H9 (cell line): ENCODE measurements at regions not wholly inside any gene's neighbourhood (a gene's known extent, or its start where the extent isn't known, plus 50 kb on each side); places are given as distances from the start of the nearest gene placed in this dataset.

Experiments used
- DNase-seq: peaks from one replicate; pipeline ENCODE4 v3.0.0-alpha.2; 2017
- H2AFZ ChIP-seq: one replicate; pipeline ENCODE4 v1.6.1; 2013; ENCODE audit warnings: mild to moderate bottlenecking, low read length, control low read depth, moderate library complexity
- H2AK5ac ChIP-seq: 2 replicates; pipeline ENCODE4 v1.6.1; 2013; ENCODE audit warnings: low read length, control low read depth, mixed read lengths; ENCODE audit not compliant: insufficient read length
- H2BK120ac ChIP-seq: one replicate; pipeline ENCODE4 v1.6.1; 2013; ENCODE audit warnings: low read depth, mild to moderate bottlenecking, low read length, control low read depth, inconsistent platforms; ENCODE audit not compliant: poor library complexity, severe bottlenecking
- H2BK12ac ChIP-seq: 2 replicates; pipeline ENCODE4 v1.6.1; 2013; ENCODE audit warnings: low read length, control low read depth, mixed read lengths, low read depth; ENCODE audit not compliant: insufficient read length
- H2BK15ac ChIP-seq: 2 replicates; pipeline ENCODE4 v1.6.1; 2013; ENCODE audit warnings: low read depth, low read length, control low read depth
- H2BK20ac ChIP-seq: one replicate; pipeline ENCODE4 v1.6.1; 2013; ENCODE audit warnings: low read depth, mild to moderate bottlenecking, low read length, control low read depth, inconsistent platforms; ENCODE audit not compliant: poor library complexity, severe bottlenecking
- H2BK5ac ChIP-seq: 2 replicates; pipeline ENCODE4 v1.6.1; 2013; ENCODE audit warnings: low read length, control low read depth, mixed read lengths; ENCODE audit not compliant: insufficient read length
- H3K14ac ChIP-seq: 2 replicates; pipeline ENCODE4 v1.6.1; 2013; ENCODE audit warnings: low read length, control low read depth; ENCODE audit not compliant: insufficient read depth
- H3K18ac ChIP-seq: 2 replicates; pipeline ENCODE4 v1.6.1; 2013; ENCODE audit warnings: low read depth, mild to moderate bottlenecking, mixed read lengths, low read length, control low read depth; ENCODE audit not compliant: insufficient read length
- H3K23ac ChIP-seq: 2 replicates; pipeline ENCODE4 v1.6.1; 2013; ENCODE audit warnings: low read length, control low read depth, mixed read lengths, low read depth; ENCODE audit not compliant: insufficient read length
- H3K23me2 ChIP-seq: 2 replicates; pipeline ENCODE4 v1.6.1; 2013; ENCODE audit warnings: low read depth, mild to moderate bottlenecking, mixed read lengths, low read length, control low read depth; ENCODE audit not compliant: insufficient read length, poor library complexity, severe bottlenecking
- H3K27ac ChIP-seq: 2 replicates; pipeline ENCODE4 v1.5.1; 2013; ENCODE audit warnings: low read length, control low read depth, mixed read lengths, low read depth; ENCODE audit not compliant: insufficient read length
- H3K27me3 ChIP-seq: 2 replicates; pipeline ENCODE4 v1.6.1; 2013; ENCODE audit warnings: low read length, control low read depth, inconsistent platforms; ENCODE audit not compliant: insufficient read depth
- H3K4ac ChIP-seq: 2 replicates; pipeline ENCODE4 v1.6.1; 2013; ENCODE audit warnings: low read depth, mild to moderate bottlenecking, control low read depth, inconsistent platforms, low read length, moderate library complexity
- H3K4me1 ChIP-seq: 2 replicates; pipeline ENCODE4 v1.6.1; 2013; ENCODE audit warnings: low read length, control low read depth, inconsistent platforms; ENCODE audit not compliant: insufficient read depth
- H3K4me2 ChIP-seq: 2 replicates; pipeline ENCODE4 v1.6.1; 2013; ENCODE audit warnings: low read length, control low read depth, mixed read lengths; ENCODE audit not compliant: insufficient read length, insufficient read depth
- H3K56ac ChIP-seq: 2 replicates; pipeline ENCODE4 v1.6.1; 2013; ENCODE audit warnings: low read depth, mild to moderate bottlenecking, mixed read lengths, low read length, control low read depth; ENCODE audit not compliant: insufficient read length
- H3K79me1 ChIP-seq: 2 replicates; pipeline ENCODE4 v1.6.1; 2013; ENCODE audit warnings: low read depth, mild to moderate bottlenecking, moderate library complexity, low read length, control low read depth, inconsistent platforms; ENCODE audit not compliant: insufficient read depth, poor library complexity, severe bottlenecking
- H3K79me2 ChIP-seq: 2 replicates; pipeline ENCODE4 v1.6.1; 2013; ENCODE audit warnings: low read length, control low read depth, inconsistent platforms; ENCODE audit not compliant: insufficient read depth
- H3K9ac ChIP-seq: 2 replicates; pipeline ENCODE4 v1.6.1; 2013; ENCODE audit warnings: low read length, control low read depth, mixed read lengths; ENCODE audit not compliant: insufficient read length; ENCODE audit errors: extremely low read depth
- H3K9me3 ChIP-seq: one replicate; pipeline ENCODE4 v1.6.1; 2013; ENCODE audit warnings: low read depth, low read length, inconsistent platforms; ENCODE audit not compliant: control insufficient read depth
- H3T11ph ChIP-seq: one replicate; pipeline ENCODE4 v1.6.1; 2013; ENCODE audit warnings: mild to moderate bottlenecking, low read length, control low read depth, inconsistent platforms
- H4K20me1 ChIP-seq: one replicate; pipeline ENCODE4 v1.6.1; 2013; ENCODE audit not compliant: control insufficient read depth, insufficient read length, insufficient read depth
- H4K5ac ChIP-seq: 2 replicates; pipeline ENCODE4 v1.6.1; 2013; ENCODE audit warnings: low read depth, mild to moderate bottlenecking, mixed read lengths, low read length, control low read depth; ENCODE audit not compliant: insufficient read length
- H4K8ac ChIP-seq: replicated peaks from 2 replicates; pipeline ENCODE4 v1.6.1; 2013; ENCODE audit warnings: low read length, control low read depth, mixed read lengths, low read depth; ENCODE audit not compliant: insufficient read length
- H4K91ac ChIP-seq: 2 replicates; pipeline ENCODE4 v1.6.1; 2013; ENCODE audit warnings: low read depth, mild to moderate bottlenecking, moderate library complexity, mixed read lengths, low read length, control low read depth; ENCODE audit not compliant: insufficient read length
- H3K27ac Mint-ChIP-seq, 3 experiments: 2 replicates in 2 of 3; 3 replicates in 1 of 3; pipeline ENCODE4 v1.8.0; 2020 to 2021; ENCODE audit warnings: mixed read lengths in 3 of 3, mild to moderate bottlenecking in 1 of 3, moderate library complexity in 1 of 3
- H3K27me3 Mint-ChIP-seq: 2 replicates; pipeline ENCODE4 v1.8.0; 2021; ENCODE audit warnings: low read depth, mild to moderate bottlenecking, moderate library complexity, mixed read lengths
- H3K36me3 Mint-ChIP-seq, 3 experiments: 2 replicates in 2 of 3; 3 replicates in 1 of 3; pipeline ENCODE4 v1.8.0; 2020 to 2021; ENCODE audit warnings: low read depth in 3 of 3, mixed read lengths in 3 of 3; ENCODE audit not compliant: insufficient read depth in 1 of 3
- H3K4me1 Mint-ChIP-seq, 2 experiments: 2 replicates each; pipeline ENCODE4 v1.8.0; 2020; ENCODE audit warnings: mixed read lengths in 2 of 2
- H3K4me3 Mint-ChIP-seq, 2 experiments: 2 replicates in 1 of 2; 3 replicates in 1 of 2; pipeline ENCODE4 v1.8.0; 2020 to 2021; ENCODE audit warnings: mild to moderate bottlenecking in 2 of 2, mixed read lengths in 2 of 2, moderate library complexity in 1 of 2
- H3K9me3 Mint-ChIP-seq, 2 experiments: 2 replicates in 1 of 2; 3 replicates in 1 of 2; pipeline ENCODE4 v1.8.0; 2020; ENCODE audit warnings: mild to moderate bottlenecking in 2 of 2, mixed read lengths in 2 of 2, moderate library complexity in 1 of 2
- WGBS: extraction: QIAGEN DNeasy Blood & Tissue Kit; methylation state at CpG from one replicate; pipeline ENCODE4 v1.1.7; 2013; ENCODE audit warnings: missing lambda C conversion rate, low lambda C conversion rate, mixed read lengths; ENCODE audit not compliant: insufficient read length; ENCODE audit errors: extremely low coverage; 5-methylcytosine and 5-hydroxymethylcytosine counted together
- TF ChIP-seq, protein P1 (sequence below): fragments of 200-600 bp; sonication (generic); conservative IDR thresholded peaks from 3 replicates; pipeline ENCODE4 v1.8.0; 2021; ENCODE audit warnings: antibody characterized with exemption, mild to moderate bottlenecking

DNA sequence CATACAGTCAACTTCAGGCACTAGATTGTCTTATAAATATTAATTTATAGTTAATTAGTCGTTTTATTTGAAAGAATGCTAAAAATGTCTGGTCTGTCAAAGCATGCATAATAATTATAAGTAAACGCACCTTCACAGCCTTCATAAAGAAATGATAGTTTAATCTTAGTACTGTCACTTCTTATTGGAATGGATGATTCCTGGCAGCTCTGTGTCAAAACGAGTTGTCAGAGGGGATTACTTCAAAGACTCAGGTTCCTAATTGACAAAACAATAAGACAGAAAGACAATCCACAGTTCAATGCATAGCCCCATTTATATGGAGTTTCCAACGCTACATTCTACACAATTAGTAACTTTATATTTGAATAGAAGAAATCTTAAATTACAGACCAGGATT, 461.3 kb upstream of the TECRL start:
- Histone ChIP-seq H4K20me1 (no peaks in the 10 kb centered on the region), H3K4me1 (no peaks in the 10 kb centered on the region), H2BK120ac (no peak overlapping the region), H4K91ac (no peak overlapping the region), H3T11ph (no peak overlapping the region), H4K8ac (no peak overlapping the region), H2BK20ac (no peak overlapping the region), H3K79me1 (no peaks in the 10 kb centered on the region), H3K9me3 (no peaks in the 10 kb centered on the region), H3K23ac (no peak overlapping the region), H3K18ac (no peak overlapping the region), H3K4ac (no peak overlapping the region), H3K23me2 (no peaks in the 10 kb centered on the region), H3K27me3 (no peaks in the 10 kb centered on the region), H3K27ac (no peak overlapping the region), H2BK5ac (no peak overlapping the region), H2AK5ac (no peak overlapping the region), H3K14ac (no peak overlapping the region), H2AFZ (no peak overlapping the region), H3K9ac (no peak overlapping the region), H2BK12ac (no peak overlapping the region), H3K79me2 (no peaks in the 10 kb centered on the region), H2BK15ac (no peak overlapping the region), H3K56ac (no peak overlapping the region), H4K5ac (no peak overlapping the region), H3K4me2 (no peak overlapping the region)
- H3K9me3 Mint-ChIP-seq: peaks cover 0 to 3% of the 10 kb centered on the region in 2 experiments; a peak in 3 of 5 replicates
- H3K36me3 Mint-ChIP-seq: peaks cover 0 to 9% (median 2%) of the 10 kb centered on the region in 3 experiments; a peak in 4 of 7 replicates
- no peak overlapping the region for H3K27ac Mint-ChIP-seq
- H3K4me3 Mint-ChIP-seq: no peak overlapping the region
- DNase-seq: no peak
- no CpG with 5 or more reads among the region's 4 CpGs for whole genome bisulfite sequencing
- no peaks in the 10 kb centered on the region for H3K27me3 Mint-ChIP-seq
- H3K4me1 Mint-ChIP-seq: no peaks in the 10 kb centered on the region; a peak in 1 of 4 replicates
- TF ChIP-seq, protein P1, sequence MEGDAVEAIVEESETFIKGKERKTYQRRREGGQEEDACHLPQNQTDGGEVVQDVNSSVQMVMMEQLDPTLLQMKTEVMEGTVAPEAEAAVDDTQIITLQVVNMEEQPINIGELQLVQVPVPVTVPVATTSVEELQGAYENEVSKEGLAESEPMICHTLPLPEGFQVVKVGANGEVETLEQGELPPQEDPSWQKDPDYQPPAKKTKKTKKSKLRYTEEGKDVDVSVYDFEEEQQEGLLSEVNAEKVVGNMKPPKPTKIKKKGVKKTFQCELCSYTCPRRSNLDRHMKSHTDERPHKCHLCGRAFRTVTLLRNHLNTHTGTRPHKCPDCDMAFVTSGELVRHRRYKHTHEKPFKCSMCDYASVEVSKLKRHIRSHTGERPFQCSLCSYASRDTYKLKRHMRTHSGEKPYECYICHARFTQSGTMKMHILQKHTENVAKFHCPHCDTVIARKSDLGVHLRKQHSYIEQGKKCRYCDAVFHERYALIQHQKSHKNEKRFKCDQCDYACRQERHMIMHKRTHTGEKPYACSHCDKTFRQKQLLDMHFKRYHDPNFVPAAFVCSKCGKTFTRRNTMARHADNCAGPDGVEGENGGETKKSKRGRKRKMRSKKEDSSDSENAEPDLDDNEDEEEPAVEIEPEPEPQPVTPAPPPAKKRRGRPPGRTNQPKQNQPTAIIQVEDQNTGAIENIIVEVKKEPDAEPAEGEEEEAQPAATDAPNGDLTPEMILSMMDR: no peak
